Activated T-cell treated with anti-CD3 and anti-CD28 coated beads, Interleukin-2, amount 50 U/mL, for 72 hours (primary cell): ENCODE measurements at regions not wholly inside any gene's neighbourhood (a gene's known extent, or its start where the extent isn't known, plus 50 kb on each side); places are given as distances from the start of the nearest gene placed in this dataset.
"Not testable (repeated sequence)": the region's sequence is repeated elsewhere in the genome, so short reads cannot be mapped to it uniquely, and the experiment has no call there.

ENCODE experiments used
- ATAC-seq, 2 donors: fragments of 150-1000 bp; cut with Tn5 transposase; replicated peaks in 1 of 2; 2 replicates each; pipeline ENCODE4 v1.10.0; 2021; ENCODE audit warnings: moderate library complexity in 2 of 2, mild to moderate bottlenecking in 1 of 2
- DNase-seq, 2 donors: peaks; one replicate each; pipeline ENCODE4 v3.0.0; 2021 to 2022; ENCODE audit warnings: mixed read lengths in 1 of 2
- H3K27ac Mint-ChIP-seq: one replicate; pipeline ENCODE4 v1.8.0; 2022; ENCODE audit warnings: mild to moderate bottlenecking, moderate library complexity, mixed read lengths
- H3K27me3 Mint-ChIP-seq: one replicate; pipeline ENCODE4 v1.8.0; 2022; ENCODE audit warnings: low read depth, mixed read lengths
- H3K36me3 Mint-ChIP-seq, 2 donors: one replicate each; pipeline ENCODE4 v1.8.0; 2022; ENCODE audit warnings: mixed read lengths in 2 of 2, mild to moderate bottlenecking in 1 of 2; ENCODE audit not compliant: insufficient read depth in 2 of 2
- H3K4me1 Mint-ChIP-seq: one replicate; pipeline ENCODE4 v1.8.0; 2022; ENCODE audit warnings: low read depth, mixed read lengths
- H3K4me3 Mint-ChIP-seq, 2 donors: one replicate each; pipeline ENCODE4 v1.8.0; 2022; ENCODE audit warnings: mild to moderate bottlenecking in 2 of 2, mixed read lengths in 2 of 2, moderate library complexity in 2 of 2
- H3K9me3 Mint-ChIP-seq, 2 donors: one replicate each; pipeline ENCODE4 v1.8.0; 2022; ENCODE audit warnings: mixed read lengths in 2 of 2

DNA sequence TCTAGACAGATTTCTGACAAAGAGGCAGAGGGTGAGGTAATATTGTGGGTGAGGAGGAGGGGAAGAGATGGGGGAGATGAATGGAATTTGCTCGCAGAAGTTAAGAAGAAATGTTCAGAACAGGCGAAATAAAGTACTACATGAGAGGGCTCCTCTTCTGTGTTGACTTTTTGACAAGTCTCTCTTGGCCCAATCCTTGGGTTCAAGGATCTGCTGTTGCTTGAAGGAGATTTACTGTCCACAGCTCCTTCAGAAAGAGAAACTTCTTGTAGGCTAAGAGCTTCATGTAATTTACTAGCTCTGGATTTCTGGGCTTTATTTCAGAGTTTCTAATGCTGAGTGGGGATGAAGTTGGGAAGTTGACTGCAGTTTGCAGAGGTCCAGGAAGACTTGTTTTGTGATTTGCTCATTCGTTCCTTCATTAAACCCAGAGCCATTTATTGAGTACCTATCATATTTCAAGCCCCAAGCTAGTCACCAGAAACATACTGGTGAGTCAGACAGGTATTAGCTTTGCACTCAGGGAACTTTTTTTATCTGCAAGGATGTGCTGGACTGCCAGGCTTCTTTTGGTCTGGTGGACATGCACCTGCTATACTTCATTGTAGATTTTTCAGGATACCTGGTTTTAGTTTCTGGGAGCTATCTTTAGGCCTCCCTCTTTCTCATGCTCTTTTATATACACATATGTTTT lies 402.9 kb upstream of the CLINT1 start:
- Mint-ChIP-seq H3K36me3 (no peaks in the 10 kb centered on the region), H3K27ac (no peak overlapping the region), H3K9me3 (no peaks in the 10 kb centered on the region), H3K27me3 (no peaks in the 10 kb centered on the region), H3K4me1 (no peaks in the 10 kb centered on the region), H3K4me3 (no peak overlapping the region)
- ATAC-seq = no peak
- DNase-seq = no peak

DNA sequence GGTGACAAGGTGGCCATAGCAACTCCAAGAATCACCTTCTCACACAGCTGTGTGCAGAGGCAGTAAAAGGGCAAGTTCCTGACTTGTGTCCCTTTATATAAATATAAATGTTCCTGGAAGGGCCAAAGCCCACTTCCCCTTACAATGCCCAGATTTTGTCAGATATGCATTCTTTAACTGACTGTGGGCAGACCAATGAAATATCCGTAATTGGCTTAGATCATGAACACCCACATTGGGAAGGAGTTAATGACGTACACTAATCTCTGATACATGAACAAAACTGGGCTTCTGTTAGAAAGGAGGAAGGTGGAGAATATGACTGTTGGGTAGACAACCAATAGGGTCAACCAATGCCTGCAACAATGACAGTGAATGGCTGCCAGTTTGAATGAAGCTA lies 397.2 kb upstream of the CLINT1 start:
- H3K9me3 Mint-ChIP-seq = peaks cover 2% of the 10 kb centered on the region in 2 donors
- H3K27ac Mint-ChIP-seq = no peak overlapping the region
- DNase-seq (no peak), ATAC-seq (no peak)
- H3K27me3 Mint-ChIP-seq = peaks cover 6% of the 10 kb centered on the region
- H3K4me1 Mint-ChIP-seq = no peaks in the 10 kb centered on the region
- H3K4me3 Mint-ChIP-seq = no peak overlapping the region
- no peaks in the 10 kb centered on the region for H3K36me3 Mint-ChIP-seq

GRCh38 chr5:158255609-158256008 lies 396.7 kb upstream of the CLINT1 start:
- ATAC-seq (no peak), DNase-seq (no peak)
- H3K27ac Mint-ChIP-seq = no peak overlapping the region
- H3K4me3 Mint-ChIP-seq = no peak overlapping the region
- no peaks in the 10 kb centered on the region for H3K36me3 Mint-ChIP-seq
- H3K27me3 Mint-ChIP-seq = peaks cover 6% of the 10 kb centered on the region
- peaks cover 2% of the 10 kb centered on the region in 2 donors for H3K9me3 Mint-ChIP-seq
- H3K4me1 Mint-ChIP-seq = no peaks in the 10 kb centered on the region

GRCh38 chr5:158246661-158247060 lies 387.7 kb upstream of the CLINT1 start:
- ATAC-seq (no peak), DNase-seq (no peak)
- H3K4me1 Mint-ChIP-seq = no peaks in the 10 kb centered on the region
- H3K36me3 Mint-ChIP-seq = no peaks in the 10 kb centered on the region
- H3K4me3 Mint-ChIP-seq = no peak overlapping the region
- H3K27me3 Mint-ChIP-seq = no peaks in the 10 kb centered on the region
- no peak overlapping the region for H3K27ac Mint-ChIP-seq
- no peaks in the 10 kb centered on the region for H3K9me3 Mint-ChIP-seq

- ATAC-seq = no peak
- no peak overlapping the region for H3K27ac Mint-ChIP-seq
Measured at GRCh38 chr5:158245513-158245912, 386.6 kb upstream of the CLINT1 start.

DNA sequence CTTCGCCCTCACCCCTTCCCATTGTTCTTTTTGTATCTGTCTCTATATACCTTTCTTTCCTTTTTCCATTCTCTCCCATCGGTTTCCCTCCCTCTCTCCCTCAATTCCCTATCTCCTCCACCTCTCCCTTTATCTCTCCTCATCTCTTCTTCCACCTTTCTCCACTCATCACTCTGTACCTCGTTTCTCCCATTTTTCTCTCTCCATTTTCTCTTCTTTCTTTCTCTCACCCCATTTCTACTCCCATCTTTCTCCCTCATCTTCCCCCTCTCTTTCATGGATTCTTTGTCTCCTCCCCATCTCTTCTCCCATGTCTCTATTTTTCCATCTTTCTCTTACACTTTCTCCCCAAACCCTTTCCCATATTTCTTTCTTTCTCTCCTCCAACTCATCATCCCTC lies 385.9 kb upstream of the CLINT1 start:
- H3K4me1 Mint-ChIP-seq = no peaks in the 10 kb centered on the region
- H3K27me3 Mint-ChIP-seq = no peaks in the 10 kb centered on the region
- no peaks in the 10 kb centered on the region for H3K9me3 Mint-ChIP-seq
- H3K27ac Mint-ChIP-seq = no peak overlapping the region
- ATAC-seq = no peak
- H3K4me3 Mint-ChIP-seq = no peak overlapping the region
- DNase-seq = no peak
- no peaks in the 10 kb centered on the region for H3K36me3 Mint-ChIP-seq

More at GRCh38 chr5:158245513-158245912, 386.6 kb upstream of the CLINT1 start:
- no peaks in the 10 kb centered on the region for H3K36me3 Mint-ChIP-seq
- no peak for DNase-seq
- no peak overlapping the region for H3K4me3 Mint-ChIP-seq
- H3K27me3 Mint-ChIP-seq = no peaks in the 10 kb centered on the region
- no peaks in the 10 kb centered on the region for H3K4me1 Mint-ChIP-seq
- H3K9me3 Mint-ChIP-seq = no peaks in the 10 kb centered on the region

DNA sequence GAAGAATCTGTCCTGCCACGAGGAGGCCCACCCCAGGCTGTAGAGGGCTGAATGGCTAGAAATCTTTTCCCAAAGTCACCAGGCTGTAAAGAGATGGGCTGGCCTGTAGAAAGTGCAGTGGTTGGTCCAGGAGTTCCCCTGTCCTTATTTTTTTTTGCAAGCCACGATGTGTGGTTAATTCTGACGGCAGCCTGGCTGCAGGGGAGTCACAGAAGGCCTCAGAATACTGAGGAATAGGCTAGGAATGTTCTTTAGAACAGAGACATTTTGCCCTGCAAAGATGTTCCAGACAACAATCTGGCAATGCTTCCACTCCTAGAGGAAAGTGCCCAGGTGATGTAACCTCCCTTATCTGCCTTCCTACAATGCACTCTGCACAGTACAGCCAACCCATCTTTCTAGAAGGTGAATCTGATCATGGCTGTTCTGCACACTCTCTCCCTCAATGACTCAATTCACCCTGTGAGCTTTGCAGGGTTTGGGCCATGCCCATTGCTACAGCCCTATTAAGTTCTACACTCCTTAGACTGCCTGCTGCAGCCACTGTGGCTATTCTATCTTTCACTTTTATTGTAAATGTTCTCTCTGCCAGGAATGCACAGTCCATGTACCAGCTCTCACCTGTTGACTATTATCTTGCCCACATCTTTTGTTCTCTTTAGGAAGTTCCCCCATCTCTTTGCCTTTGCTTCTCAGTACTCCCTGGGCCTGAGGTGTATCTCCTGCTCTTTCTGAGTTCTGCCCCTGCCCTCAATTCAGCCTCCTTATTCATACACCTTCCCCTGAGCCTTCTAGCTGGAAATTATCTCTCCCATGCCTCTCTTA lies 377.8 kb upstream of the CLINT1 start:
- peaks cover 10% of the 10 kb centered on the region for H3K4me1 Mint-ChIP-seq
- no peak overlapping the region for H3K4me3 Mint-ChIP-seq
- H3K27ac Mint-ChIP-seq = no peak overlapping the region
- peak in 1 of 2 donors; percentile 21 for ATAC-seq
- no peaks in the 10 kb centered on the region for H3K36me3 Mint-ChIP-seq
- H3K9me3 Mint-ChIP-seq = no peaks in the 10 kb centered on the region
- H3K27me3 Mint-ChIP-seq = no peaks in the 10 kb centered on the region
- no peak for DNase-seq

GRCh38 chr5:158235159-158235547 lies 376.2 kb upstream of the CLINT1 start:
- H3K36me3 Mint-ChIP-seq = no peaks in the 10 kb centered on the region
- no peak overlapping the region for H3K4me3 Mint-ChIP-seq
- H3K27me3 Mint-ChIP-seq = no peaks in the 10 kb centered on the region
- H3K27ac Mint-ChIP-seq = no peak overlapping the region
- H3K9me3 Mint-ChIP-seq = no peaks in the 10 kb centered on the region
- no peak for ATAC-seq
- no peak for DNase-seq
- peaks cover 10% of the 10 kb centered on the region for H3K4me1 Mint-ChIP-seq

DNA sequence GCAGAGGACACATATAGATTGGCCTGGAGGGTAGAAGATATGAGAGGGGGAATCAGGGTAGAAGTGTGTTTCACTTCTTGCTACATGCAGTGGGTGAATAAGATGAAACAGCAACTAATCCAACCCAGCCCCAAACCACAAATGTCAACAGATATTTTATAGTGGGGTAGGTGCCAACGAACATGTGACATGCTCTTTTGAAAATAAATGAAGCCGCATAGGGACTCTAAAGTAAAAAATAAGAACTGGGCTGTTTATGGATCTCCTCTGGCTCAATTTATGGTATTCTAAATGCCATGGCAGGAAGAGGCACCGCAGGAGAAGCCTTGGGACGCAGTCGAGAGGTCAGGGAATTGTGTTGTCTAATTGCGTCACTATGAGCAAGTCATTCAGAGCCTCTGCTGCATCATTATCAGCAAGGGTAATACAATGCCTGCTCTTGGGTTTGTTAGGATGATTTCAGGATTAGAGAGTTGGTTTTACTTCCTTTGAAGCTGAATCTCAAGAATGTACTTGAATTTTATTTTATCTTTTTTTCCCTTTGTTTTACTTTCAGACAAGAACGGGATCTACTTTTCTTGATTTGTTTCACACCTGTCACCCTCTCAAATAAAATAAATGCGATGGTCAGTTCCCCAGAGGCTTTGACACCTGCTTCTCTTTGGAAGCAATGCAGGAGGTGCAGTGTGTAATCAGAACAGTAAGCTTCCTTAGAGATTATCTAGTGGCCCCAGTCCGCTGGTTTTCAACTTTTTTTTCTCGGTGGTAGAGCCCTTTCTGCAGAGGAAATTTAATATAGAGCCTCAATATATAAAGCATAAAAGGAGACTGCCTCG lies 375.6 kb upstream of the CLINT1 start:
- H3K27me3 Mint-ChIP-seq = no peaks in the 10 kb centered on the region
- no peaks in the 10 kb centered on the region for H3K9me3 Mint-ChIP-seq
- H3K36me3 Mint-ChIP-seq = no peaks in the 10 kb centered on the region
- peak overlapping the region in 1 of 2 donors; percentile 49 for H3K4me3 Mint-ChIP-seq
- ATAC-seq (no peak), DNase-seq (no peak)
- no peak overlapping the region for H3K27ac Mint-ChIP-seq
- H3K4me1 Mint-ChIP-seq = peaks cover 10% of the 10 kb centered on the region

GRCh38 chr5:158233735-158234322 lies 374.9 kb upstream of the CLINT1 start:
- H3K27ac Mint-ChIP-seq = no peak overlapping the region
- no peaks in the 10 kb centered on the region for H3K27me3 Mint-ChIP-seq
- DNase-seq = no peak
- H3K36me3 Mint-ChIP-seq = no peaks in the 10 kb centered on the region
- H3K4me1 Mint-ChIP-seq = peaks cover 10% of the 10 kb centered on the region
- no peak for ATAC-seq
- no peak overlapping the region for H3K4me3 Mint-ChIP-seq
- no peaks in the 10 kb centered on the region for H3K9me3 Mint-ChIP-seq

- H3K36me3 Mint-ChIP-seq, H3K9me3 Mint-ChIP-seq, ATAC-seq, H3K4me3 Mint-ChIP-seq, H3K27ac Mint-ChIP-seq, H3K4me1 Mint-ChIP-seq, DNase-seq, H3K27me3 Mint-ChIP-seq: not testable (repeated sequence)
Measured at GRCh38 chr5:158227314-158227713, 368.4 kb upstream of the CLINT1 start.

- H3K27ac Mint-ChIP-seq = no peak overlapping the region
- no peaks in the 10 kb centered on the region for H3K36me3 Mint-ChIP-seq
- H3K4me3 Mint-ChIP-seq = no peak overlapping the region
- H3K27me3 Mint-ChIP-seq = no peaks in the 10 kb centered on the region
- ATAC-seq = no peak
- peaks cover 1 to 2% of the 10 kb centered on the region in 2 donors for H3K9me3 Mint-ChIP-seq
- H3K4me1 Mint-ChIP-seq = no peaks in the 10 kb centered on the region
- DNase-seq = no peak
Measured at GRCh38 chr5:158226496-158226895, 367.6 kb upstream of the CLINT1 start.

- H3K27ac Mint-ChIP-seq = no peak overlapping the region
- ATAC-seq (no peak), DNase-seq (no peak)
- H3K4me3 Mint-ChIP-seq = no peak overlapping the region
- H3K4me1 Mint-ChIP-seq = no peaks in the 10 kb centered on the region
- peaks cover 1 to 2% of the 10 kb centered on the region in 2 donors for H3K9me3 Mint-ChIP-seq
- H3K27me3 Mint-ChIP-seq = no peaks in the 10 kb centered on the region
- no peaks in the 10 kb centered on the region for H3K36me3 Mint-ChIP-seq
Measured at GRCh38 chr5:158224253-158224652, 365.3 kb upstream of the CLINT1 start.
